Ishikawa (cell line): ENCODE measurements at regions not wholly inside any gene's neighbourhood (a gene's known extent, or its start where the extent isn't known, plus 50 kb on each side); places are given as distances from the start of the nearest gene placed in this dataset.

ENCODE experiments used
- CEBPB ChIP-seq: IDR thresholded peaks from 2 replicates; pipeline ENCODE4 v1.6.1; 2012
- EGR1 ChIP-seq: IDR thresholded peaks from 2 replicates; pipeline ENCODE4 v1.6.1; 2012
- EP300 ChIP-seq: IDR thresholded peaks from 2 replicates; pipeline ENCODE4 v1.6.1; 2012; ENCODE audit warnings: borderline replicate concordance
- FOXM1 ChIP-seq: IDR thresholded peaks from 2 replicates; pipeline ENCODE4 v1.6.1; 2012; ENCODE audit warnings: low read depth, borderline replicate concordance
- MAX ChIP-seq: IDR thresholded peaks from 2 replicates; pipeline ENCODE4 v1.6.1; 2012
- RAD21 ChIP-seq: IDR thresholded peaks from 2 replicates; pipeline ENCODE4 v1.6.1; 2012; ENCODE audit warnings: low read depth
- REST ChIP-seq: IDR thresholded peaks from 2 replicates; pipeline ENCODE4 v1.6.1; 2012; ENCODE audit warnings: low read depth, mild to moderate bottlenecking
- TAF1 ChIP-seq: IDR thresholded peaks from 2 replicates; pipeline ENCODE4 v1.6.1; 2012; ENCODE audit warnings: low read depth, mild to moderate bottlenecking
- TCF12 ChIP-seq: IDR thresholded peaks from 2 replicates; pipeline ENCODE4 v1.6.1; 2012; ENCODE audit warnings: low read depth
- TEAD4 ChIP-seq: IDR thresholded peaks from 2 replicates; pipeline ENCODE4 v1.6.1; 2012
- YY1 ChIP-seq: IDR thresholded peaks from 2 replicates; pipeline ENCODE4 v1.6.1; 2012; ENCODE audit warnings: low read depth
- ZBTB7A ChIP-seq: IDR thresholded peaks from 2 replicates; pipeline ENCODE4 v1.6.1; 2012; ENCODE audit warnings: low read depth
- TF ChIP-seq, protein P1 (sequence below): IDR thresholded peaks from 2 replicates; pipeline ENCODE4 v1.6.1; 2012

GRCh38 chr6:154598399-154598798 lies 87.9 kb upstream of the CNKSR3 start:
- TF ChIP-seq MAX (no peak), FOXM1 (no peak), CEBPB (no peak), TEAD4 (no peak), REST (no peak), YY1 (no peak), RAD21 (no peak), EP300 (no peak), TAF1 (no peak), ZBTB7A (no peak), EGR1 (no peak), TCF12 (no peak)
- TF ChIP-seq, protein P1, sequence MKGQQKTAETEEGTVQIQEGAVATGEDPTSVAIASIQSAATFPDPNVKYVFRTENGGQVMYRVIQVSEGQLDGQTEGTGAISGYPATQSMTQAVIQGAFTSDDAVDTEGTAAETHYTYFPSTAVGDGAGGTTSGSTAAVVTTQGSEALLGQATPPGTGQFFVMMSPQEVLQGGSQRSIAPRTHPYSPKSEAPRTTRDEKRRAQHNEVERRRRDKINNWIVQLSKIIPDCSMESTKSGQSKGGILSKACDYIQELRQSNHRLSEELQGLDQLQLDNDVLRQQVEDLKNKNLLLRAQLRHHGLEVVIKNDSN, result no peak
